ENCODE measurements at regions not wholly inside any gene's neighbourhood (a gene's known extent, or its start where the extent isn't known, plus 50 kb on each side); places are given as distances from the start of the nearest gene placed in this dataset.

GRCh38 chr13:23979361-23980159, 82.3 kb upstream of the C1QTNF9B start:
- CTCF ChIA-PET: interaction anchor here (0.6 to 0.9 kb wide), 2 partner anchors 78 to 242 kb away, joined by 3 to 4 read pairs; no protein-coding TSS in a partner anchor
- POLR2A ChIA-PET: no interaction called here

GRCh38 chr13:23980160-23980551, 82.9 kb upstream of the C1QTNF9B start:
- CTCF ChIA-PET: interaction anchor here (0.9 kb wide), 1 partner anchor 79 kb away, joined by 4 read pairs; no protein-coding TSS in a partner anchor
- POLR2A ChIA-PET: no interaction called here

- ChIA-PET CTCF (no interaction called here), POLR2A (no interaction called here)
These were observed 86.4 kb upstream of the C1QTNF9B start for GRCh38 chr13:23983671-23984070.

GRCh38 chr13:23984546-23984945, 87.2 kb upstream of the C1QTNF9B start:
- POLR2A ChIA-PET: no interaction called here
- CTCF ChIA-PET: no interaction called here

- ChIA-PET POLR2A (no interaction called here), CTCF (no interaction called here)
These were observed 87.8 kb upstream of the C1QTNF9B start for GRCh38 chr13:23985060-23985459.

- ChIA-PET CTCF (no interaction called here), POLR2A (no interaction called here)
These were observed 88.5 kb upstream of the C1QTNF9B start for GRCh38 chr13:23985839-23986238.

GRCh38 chr13:23986619-23987018, 89.3 kb upstream of the C1QTNF9B start:
- POLR2A ChIA-PET: no interaction called here
- CTCF ChIA-PET: no interaction called here

- ChIA-PET CTCF (no interaction called here), POLR2A (no interaction called here)
These were observed 90.1 kb upstream of the C1QTNF9B start for GRCh38 chr13:23987331-23987894.

GRCh38 chr13:23988546-23989122, 91.3 kb upstream of the C1QTNF9B start:
- ChIA-PET CTCF (no interaction called here), POLR2A (no interaction called here)

GRCh38 chr13:23990455-23990854, 93.2 kb upstream of the C1QTNF9B start:
- CTCF ChIA-PET: no interaction called here
- POLR2A ChIA-PET: no interaction called here

GRCh38 chr13:23991119-23991518, 93.8 kb upstream of the C1QTNF9B start:
- CTCF ChIA-PET: no interaction called here
- POLR2A ChIA-PET: no interaction called here

- CTCF ChIA-PET: no interaction called here
- POLR2A ChIA-PET: no interaction called here
These were observed 95.7 kb upstream of the C1QTNF9B start for GRCh38 chr13:23992781-23993679.

- CTCF ChIA-PET: no interaction called here
- POLR2A ChIA-PET: no interaction called here
These were observed 96.3 kb upstream of the C1QTNF9B start for GRCh38 chr13:23993680-23993985.

GRCh38 chr13:23995283-23996073, 98.2 kb upstream of the C1QTNF9B start:
- POLR2A ChIA-PET: no interaction called here
- CTCF ChIA-PET: no interaction called here

- ChIA-PET CTCF (no interaction called here), POLR2A (no interaction called here)
These were observed 99.2 kb upstream of the C1QTNF9B start for GRCh38 chr13:23996456-23996855.

GRCh38 chr13:23999424-23999823, 102.1 kb upstream of the C1QTNF9B start:
- ChIA-PET CTCF (no interaction called here), POLR2A (no interaction called here)

- ChIA-PET CTCF (interaction anchor here (1.5 kb wide), 1 partner anchor 226 kb away, joined by 3 read pairs; no protein-coding TSS in a partner anchor), POLR2A (no interaction called here)
These were observed 105.0 kb upstream of the C1QTNF9B start for GRCh38 chr13:24002206-24002815.

GRCh38 chr13:24004142-24004899, 107.0 kb upstream of the C1QTNF9B start:
- CTCF ChIA-PET: no interaction called here
- POLR2A ChIA-PET: no interaction called here

- CTCF ChIA-PET: no interaction called here
- POLR2A ChIA-PET: no interaction called here
These were observed 107.7 kb upstream of the C1QTNF9B start for GRCh38 chr13:24004971-24005370.

Measured in activated CD8-positive, alpha-beta memory T cell treated with anti-CD3 and anti-CD28 coated beads for 36 hours (primary cell).